ENCODE measurements at regions not wholly inside any gene's neighbourhood (a gene's known extent, or its start where the extent isn't known, plus 50 kb on each side); places are given as distances from the start of the nearest gene placed in this dataset.

- DNase-seq: no peak
These were observed 152.1 kb upstream of the GSC start for GRCh38 chr14:94921882-94922585.

GRCh38 chr14:94921456-94921855 lies 151.5 kb upstream of the GSC start:
- no peak for DNase-seq

GRCh38 chr14:94919896-94920295 lies 150.0 kb upstream of the GSC start:
- DNase-seq: no peak

- DNase-seq: no peak
These were observed 149.0 kb upstream of the GSC start for GRCh38 chr14:94918896-94919295.

GRCh38 chr14:94917041-94917600 lies 147.2 kb upstream of the GSC start:
- no peak for DNase-seq

GRCh38 chr14:94914191-94914590 lies 144.3 kb upstream of the GSC start:
- no peak for DNase-seq

GRCh38 chr14:94907626-94908261 lies 137.8 kb upstream of the GSC start:
- no peak for DNase-seq

GRCh38 chr14:94906991-94907587 lies 137.2 kb upstream of the GSC start:
- DNase-seq: no peak

- no peak for DNase-seq
These were observed 136.7 kb upstream of the GSC start for GRCh38 chr14:94906577-94906976.

GRCh38 chr14:94904636-94905035 lies 134.7 kb upstream of the GSC start:
- no peak for DNase-seq

- no peak for DNase-seq
These were observed 134.0 kb upstream of the GSC start for GRCh38 chr14:94903883-94904282.

- no peak for DNase-seq
These were observed 133.4 kb upstream of the GSC start for GRCh38 chr14:94903338-94903737.

GRCh38 chr14:94897561-94897960 lies 127.6 kb upstream of the GSC start:
- DNase-seq: no peak

- DNase-seq: no peak
These were observed 127.2 kb upstream of the GSC start for GRCh38 chr14:94897082-94897481.

- no peak for DNase-seq
These were observed 123.7 kb upstream of the GSC start for GRCh38 chr14:94893411-94894160.

GRCh38 chr14:94890785-94891184 lies 120.9 kb upstream of the GSC start:
- DNase-seq: no peak

- no peak for DNase-seq
These were observed 119.8 kb upstream of the GSC start for GRCh38 chr14:94889520-94890312.

- no peak for DNase-seq
These were observed 118.2 kb upstream of the GSC start for GRCh38 chr14:94888121-94888520.

- no peak for DNase-seq
These were observed 117.7 kb upstream of the GSC start for GRCh38 chr14:94887591-94887990.

GRCh38 chr14:94886931-94887330 lies 117.0 kb upstream of the GSC start:
- no peak for DNase-seq

GRCh38 chr14:94885481-94886155 lies 115.7 kb upstream of the GSC start:
- DNase-seq: no peak
